ENCODE measurements at regions not wholly inside any gene's neighbourhood (a gene's known extent, or its start where the extent isn't known, plus 50 kb on each side); places are given as distances from the start of the nearest gene placed in this dataset.
A peak's percentile ranks its signal among the peaks of the same experiment; 100 is the strongest.

- Histone ChIP-seq H4K20me1 (ENCODE audit: control insufficient read depth, insufficient read depth, insufficient read length) (no peaks in the 10 kb centered on the region), H3K9ac (ENCODE audit: extremely low read depth, insufficient read length, low read length) (no peak overlapping the region), H3K79me1 (ENCODE audit: insufficient read depth, low read depth, low read length, poor library complexity, severe bottlenecking) (no peaks in the 10 kb centered on the region), H3K23me2 (ENCODE audit: insufficient read length, low read depth, low read length, poor library complexity, severe bottlenecking) (no peaks in the 10 kb centered on the region), H3K79me2 (ENCODE audit: insufficient read depth, low read length) (no peaks in the 10 kb centered on the region), H2BK15ac (ENCODE audit: low read depth, low read length) (no peak overlapping the region), H3K9me3 (ENCODE audit: control insufficient read depth, low read depth, low read length) (no peaks in the 10 kb centered on the region), H3K56ac (ENCODE audit: insufficient read length, low read depth, low read length) (no peak overlapping the region), H4K91ac (ENCODE audit: insufficient read length, low read depth, low read length) (no peak overlapping the region), H3K27me3 (ENCODE audit: insufficient read depth, low read length) (no peaks in the 10 kb centered on the region), H3T11ph (ENCODE audit: low read length) (no peak overlapping the region), H3K18ac (ENCODE audit: insufficient read length, low read depth, low read length) (no peak overlapping the region), H4K8ac (replicated peaks; ENCODE audit: insufficient read length, low read depth, low read length) (no peak overlapping the region), H2AK5ac (ENCODE audit: insufficient read length, low read length) (no peak overlapping the region), H2BK20ac (ENCODE audit: low read depth, low read length, poor library complexity, severe bottlenecking) (no peak overlapping the region), H3K4me1 (ENCODE audit: insufficient read depth, low read length) (peaks cover 3% of the 10 kb centered on the region; the same call in 1 of the 2 replicates), H2BK12ac (ENCODE audit: insufficient read length, low read depth, low read length) (no peak overlapping the region), H3K4ac (ENCODE audit: low read depth, low read length) (no peak overlapping the region), H3K14ac (ENCODE audit: insufficient read depth, low read length) (no peak overlapping the region), H2BK120ac (ENCODE audit: low read depth, low read length, poor library complexity, severe bottlenecking) (no peak overlapping the region), H2BK5ac (ENCODE audit: insufficient read length, low read length) (no peak overlapping the region), H3K4me2 (ENCODE audit: insufficient read depth, insufficient read length, low read length) (no peak overlapping the region), H3K27ac (ENCODE audit: insufficient read length, low read depth, low read length) (no peak overlapping the region), H4K5ac (ENCODE audit: insufficient read length, low read depth, low read length) (no peak overlapping the region), H2AFZ (ENCODE audit: low read length) (no peak overlapping the region), H3K23ac (ENCODE audit: insufficient read length, low read depth, low read length) (no peak overlapping the region)
- peaks cover 6 to 32% (median 15%) of the 10 kb centered on the region in 3 experiments for H3K36me3 Mint-ChIP-seq (ENCODE audit: insufficient read depth in 1 of 3, low read depth in 3 of 3)
- peak overlapping the region in 1 of 3 experiments; percentile 32; a peak in 2 of 7 replicates for H3K27ac Mint-ChIP-seq
- peaks cover 29 to 36% of the 10 kb centered on the region in 2 experiments for H3K4me1 Mint-ChIP-seq
- H3K4me3 Mint-ChIP-seq, result no peak overlapping the region
- peaks cover 15 to 17% of the 10 kb centered on the region in 2 experiments for H3K9me3 Mint-ChIP-seq
- DNase-seq, result no peak
- H3K27me3 Mint-ChIP-seq (ENCODE audit: low read depth), result peaks cover 2% of the 10 kb centered on the region; the same call in 1 of the 2 replicates
- no CpG with 5 or more reads among the region's 2 CpGs for WGBS (ENCODE audit: extremely low coverage, insufficient read length, low lambda C conversion rate)
- TF ChIP-seq, protein P1, sequence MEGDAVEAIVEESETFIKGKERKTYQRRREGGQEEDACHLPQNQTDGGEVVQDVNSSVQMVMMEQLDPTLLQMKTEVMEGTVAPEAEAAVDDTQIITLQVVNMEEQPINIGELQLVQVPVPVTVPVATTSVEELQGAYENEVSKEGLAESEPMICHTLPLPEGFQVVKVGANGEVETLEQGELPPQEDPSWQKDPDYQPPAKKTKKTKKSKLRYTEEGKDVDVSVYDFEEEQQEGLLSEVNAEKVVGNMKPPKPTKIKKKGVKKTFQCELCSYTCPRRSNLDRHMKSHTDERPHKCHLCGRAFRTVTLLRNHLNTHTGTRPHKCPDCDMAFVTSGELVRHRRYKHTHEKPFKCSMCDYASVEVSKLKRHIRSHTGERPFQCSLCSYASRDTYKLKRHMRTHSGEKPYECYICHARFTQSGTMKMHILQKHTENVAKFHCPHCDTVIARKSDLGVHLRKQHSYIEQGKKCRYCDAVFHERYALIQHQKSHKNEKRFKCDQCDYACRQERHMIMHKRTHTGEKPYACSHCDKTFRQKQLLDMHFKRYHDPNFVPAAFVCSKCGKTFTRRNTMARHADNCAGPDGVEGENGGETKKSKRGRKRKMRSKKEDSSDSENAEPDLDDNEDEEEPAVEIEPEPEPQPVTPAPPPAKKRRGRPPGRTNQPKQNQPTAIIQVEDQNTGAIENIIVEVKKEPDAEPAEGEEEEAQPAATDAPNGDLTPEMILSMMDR (conservative IDR thresholded peaks at IDR 0.05), result peak; percentile 42; the same call in 1 of the 3 replicates
Measured at GRCh38 chr3:102686792-102687191, 252.0 kb downstream of the ZPLD1 start.
